LoVo (cell line): ENCODE measurements at regions not wholly inside any gene's neighbourhood (a gene's known extent, or its start where the extent isn't known, plus 50 kb on each side); places are given as distances from the start of the nearest gene placed in this dataset.
A peak's percentile ranks its signal among the peaks of the same experiment; 100 is the strongest.

ENCODE experiments used
- DNase-seq: peaks from one replicate; pipeline ENCODE4 v3.0.0-alpha.2; 2016; ENCODE audit warnings: low spot score

DNA sequence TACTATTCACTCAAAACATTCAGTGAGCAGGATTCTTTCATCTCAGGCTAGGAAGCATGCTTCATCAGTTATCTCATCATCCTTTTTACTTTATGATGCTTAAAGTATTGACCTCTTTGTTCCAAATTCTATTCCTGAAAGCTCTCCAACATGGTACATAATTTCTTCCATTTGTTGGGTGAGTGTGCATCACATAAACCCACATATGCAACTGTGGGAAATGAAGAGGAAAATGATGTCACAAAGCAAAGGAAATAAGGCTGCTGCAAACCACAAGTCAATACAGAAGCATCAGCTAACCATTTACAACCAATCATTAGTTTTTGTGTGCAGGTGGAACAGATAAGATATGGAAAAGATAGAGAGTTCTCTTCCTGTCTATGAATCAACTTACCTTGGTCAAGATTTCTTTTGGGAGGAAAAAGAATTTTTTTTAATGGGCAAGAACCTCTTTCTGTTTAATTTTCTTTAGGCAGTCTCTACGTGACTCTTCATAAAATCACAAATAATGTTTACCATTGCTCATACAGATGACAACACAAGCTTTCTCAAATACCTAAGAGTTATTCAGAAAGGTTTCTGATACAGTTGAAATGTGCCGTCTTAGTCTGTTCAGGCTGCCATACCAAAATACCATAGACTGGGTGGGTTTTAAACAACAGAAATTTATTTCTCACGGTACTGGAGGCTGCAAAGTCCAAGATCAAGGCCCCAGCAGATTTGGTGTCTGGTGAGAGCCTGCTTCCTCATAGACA is 259.9 kb downstream of the ADGRG6 start:
- DNase-seq = no peak

GRCh38 chr6:142562865-142563264 is 261.1 kb downstream of the ADGRG6 start:
- no peak for DNase-seq

GRCh38 chr6:142566628-142567396 is 265.0 kb downstream of the ADGRG6 start:
- peak; percentile 47 for DNase-seq

DNA sequence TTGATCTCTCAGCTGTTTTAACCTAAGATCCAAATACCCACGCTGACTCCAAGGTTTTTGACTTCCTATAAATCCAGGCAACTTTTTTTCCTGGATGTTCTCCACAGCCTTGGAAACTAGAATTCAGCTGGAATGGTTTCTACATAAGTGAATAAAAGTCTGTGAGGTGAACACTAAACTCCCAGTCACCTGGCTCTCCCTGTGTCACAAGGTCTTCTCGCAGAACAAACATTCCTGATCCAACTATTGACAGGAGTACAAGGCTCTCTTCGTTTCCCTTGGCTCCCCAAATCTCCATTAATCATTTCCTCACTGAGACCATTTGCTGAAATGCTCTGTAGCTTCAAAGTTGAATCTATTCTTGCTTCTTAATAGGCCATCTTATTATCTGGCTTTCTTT is 265.7 kb downstream of the ADGRG6 start:
- no peak for DNase-seq

DNA sequence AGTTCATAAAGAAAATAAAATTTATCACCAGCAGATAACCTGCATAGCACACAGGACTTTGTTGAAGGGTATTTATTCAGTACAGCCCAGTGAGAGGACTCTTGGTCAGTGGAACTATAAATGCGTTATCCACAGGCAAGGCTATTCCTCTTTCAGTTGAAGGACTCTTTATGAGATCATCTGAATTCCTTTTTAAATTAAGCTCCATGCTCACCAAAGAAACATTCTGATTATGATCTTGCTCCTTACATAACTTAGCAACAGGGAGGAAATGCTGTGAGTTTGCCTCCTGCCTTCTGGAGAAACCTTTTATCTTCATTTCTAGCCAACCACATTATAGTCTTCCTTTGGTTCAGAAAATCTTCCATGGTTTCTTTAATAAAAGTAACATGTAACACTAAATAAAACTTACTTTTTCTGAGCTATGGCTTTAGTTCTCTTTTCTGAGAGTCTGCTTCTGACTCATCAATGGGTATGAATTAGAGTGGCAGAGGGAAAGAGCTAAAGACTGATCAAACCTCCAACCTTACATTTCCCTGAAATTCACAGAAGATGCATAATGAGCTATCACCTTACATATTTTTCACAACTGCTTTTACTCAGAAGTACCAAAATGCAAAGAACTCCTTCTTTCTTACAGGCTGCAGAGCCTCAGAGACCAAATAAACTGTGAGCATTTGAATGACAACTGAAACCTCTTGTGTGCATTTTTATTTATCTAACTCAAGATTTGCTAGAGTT is 267.2 kb downstream of the ADGRG6 start:
- no peak for DNase-seq

DNA sequence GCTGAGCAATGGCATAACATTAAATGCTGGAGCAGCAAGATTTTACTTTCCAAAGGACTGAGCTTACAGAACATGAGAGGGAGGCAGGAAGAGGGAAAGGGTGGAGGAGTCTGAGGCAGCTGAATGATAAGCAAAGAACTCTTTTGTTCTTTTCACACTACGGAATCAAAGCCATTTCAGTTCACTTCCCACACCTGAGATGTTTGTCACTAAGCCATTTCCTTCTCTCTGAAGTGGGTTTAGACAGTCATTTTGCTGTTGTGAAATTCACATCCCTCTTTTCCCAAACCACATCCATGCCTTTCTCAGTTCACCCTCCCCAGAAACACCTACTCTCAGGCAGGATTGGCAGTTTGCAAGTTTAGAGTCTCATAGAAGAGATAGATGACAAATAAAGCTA is 267.9 kb downstream of the ADGRG6 start:
- no peak for DNase-seq

- DNase-seq = no peak
Measured at GRCh38 chr6:142570221-142570671, 268.4 kb downstream of the ADGRG6 start.

- DNase-seq = no peak
Measured at GRCh38 chr6:142592876-142593275, 291.1 kb downstream of the ADGRG6 start.

DNA sequence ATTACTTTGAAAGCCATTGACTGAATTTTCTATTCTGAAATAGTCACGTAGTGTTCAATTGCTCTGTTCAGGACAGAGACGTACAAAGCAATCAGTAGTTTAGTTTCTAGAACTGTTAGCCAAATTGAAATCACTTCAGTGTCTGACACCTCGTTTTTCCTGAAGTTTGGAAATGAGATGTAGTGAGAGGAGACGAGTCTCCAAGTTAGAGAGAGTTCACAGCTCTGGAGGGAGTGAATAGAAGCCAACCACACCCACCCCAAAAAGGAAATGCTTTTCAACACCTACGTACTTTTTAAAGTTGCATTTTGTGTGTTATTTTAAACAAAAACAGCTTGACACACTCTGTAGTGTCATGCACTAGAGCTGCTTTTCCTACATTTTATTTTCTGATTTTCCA is 296.0 kb downstream of the ADGRG6 start:
- DNase-seq = no peak

DNA sequence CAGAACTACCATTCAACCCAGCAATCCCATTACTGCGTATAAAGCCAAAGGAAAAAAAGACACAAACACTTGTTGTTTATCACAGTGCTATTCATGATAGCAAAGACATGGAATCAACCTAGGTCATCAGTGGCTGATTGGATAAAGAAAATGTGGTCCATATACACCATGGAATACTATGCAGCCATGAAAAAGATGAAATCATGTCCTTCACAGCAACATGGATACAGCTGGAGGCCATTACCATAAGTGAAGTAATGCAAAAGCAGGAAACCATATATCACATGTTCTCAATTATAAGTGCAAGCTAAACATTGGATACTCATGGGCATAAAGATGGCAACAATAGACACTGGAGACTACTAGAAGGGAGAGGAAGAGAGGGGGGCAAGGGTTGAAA is 299.6 kb downstream of the ADGRG6 start:
- no peak for DNase-seq

GRCh38 chr6:142602972-142603371 is 301.2 kb downstream of the ADGRG6 start:
- DNase-seq = no peak

DNA sequence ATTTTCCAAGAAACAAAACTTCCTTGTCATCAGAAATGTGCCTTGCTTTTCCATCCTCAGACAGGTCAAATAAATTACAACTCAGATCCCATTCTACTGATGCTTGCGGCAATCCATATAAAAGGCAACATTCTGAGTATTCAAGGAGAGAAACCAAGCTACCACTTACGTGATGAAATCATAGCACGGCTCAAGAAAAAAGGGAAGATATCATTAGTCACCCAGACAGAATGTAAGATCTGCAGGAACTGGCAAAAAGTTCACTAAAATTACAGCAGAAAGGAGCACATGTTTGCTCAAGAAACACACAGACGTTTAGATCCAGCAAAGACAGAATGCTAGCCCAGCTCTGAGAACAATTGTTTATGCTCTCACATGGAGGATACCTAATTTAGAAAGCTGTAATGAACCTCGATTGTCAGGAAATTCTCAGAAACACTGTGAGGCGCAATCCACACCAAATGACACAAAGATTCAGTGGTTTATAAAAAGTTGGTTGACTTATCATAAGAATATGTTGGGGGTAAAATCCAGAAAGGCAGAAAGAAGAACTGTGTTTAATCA is 304.2 kb downstream of the ADGRG6 start:
- no peak for DNase-seq

GRCh38 chr6:142612956-142613355 is 311.1 kb downstream of the ADGRG6 start:
- DNase-seq = no peak

- DNase-seq = no peak
Measured at GRCh38 chr6:142613981-142614380, 312.2 kb downstream of the ADGRG6 start.

GRCh38 chr6:142617158-142617557 is 315.4 kb downstream of the ADGRG6 start:
- no peak for DNase-seq

- no peak for DNase-seq
Measured at GRCh38 chr6:142621822-142622221, 320.0 kb downstream of the ADGRG6 start.

DNA sequence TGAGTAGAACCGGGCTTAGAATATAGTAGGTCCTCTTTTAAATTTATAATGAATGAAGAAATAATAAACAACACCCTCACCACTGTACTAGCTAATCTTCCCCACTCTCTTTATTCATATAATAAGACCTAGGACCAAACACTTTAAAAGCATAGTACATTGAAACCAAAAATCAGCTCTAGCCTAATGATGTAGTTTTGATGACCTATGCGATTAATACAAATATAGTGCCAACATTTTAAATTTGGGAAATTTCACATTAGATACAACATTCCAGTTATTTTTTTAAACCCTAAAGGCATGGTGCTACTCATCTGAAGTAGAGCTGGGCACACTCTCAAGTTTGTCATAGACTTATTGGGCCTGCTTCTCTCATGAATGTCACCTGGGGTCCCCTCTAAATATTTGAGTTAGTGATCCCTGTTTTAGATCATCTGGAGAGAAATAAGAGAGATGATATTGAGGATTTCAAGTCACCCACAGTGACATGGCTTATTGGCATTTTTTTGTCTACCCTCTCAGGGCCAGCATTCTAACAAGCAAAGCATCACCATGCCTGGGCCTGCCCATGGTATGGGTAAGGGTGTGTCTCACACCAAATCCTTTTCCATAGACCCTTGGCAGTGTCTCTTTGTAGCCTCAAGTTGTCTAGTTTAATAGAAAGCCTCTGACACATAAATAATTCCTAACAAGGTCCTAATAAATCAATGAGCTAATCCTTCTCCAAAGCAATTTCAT is 319.8 kb downstream of the HIVEP2 start:
- no peak for DNase-seq

GRCh38 chr6:142627474-142627873 is 317.5 kb downstream of the HIVEP2 start:
- no peak for DNase-seq

DNA sequence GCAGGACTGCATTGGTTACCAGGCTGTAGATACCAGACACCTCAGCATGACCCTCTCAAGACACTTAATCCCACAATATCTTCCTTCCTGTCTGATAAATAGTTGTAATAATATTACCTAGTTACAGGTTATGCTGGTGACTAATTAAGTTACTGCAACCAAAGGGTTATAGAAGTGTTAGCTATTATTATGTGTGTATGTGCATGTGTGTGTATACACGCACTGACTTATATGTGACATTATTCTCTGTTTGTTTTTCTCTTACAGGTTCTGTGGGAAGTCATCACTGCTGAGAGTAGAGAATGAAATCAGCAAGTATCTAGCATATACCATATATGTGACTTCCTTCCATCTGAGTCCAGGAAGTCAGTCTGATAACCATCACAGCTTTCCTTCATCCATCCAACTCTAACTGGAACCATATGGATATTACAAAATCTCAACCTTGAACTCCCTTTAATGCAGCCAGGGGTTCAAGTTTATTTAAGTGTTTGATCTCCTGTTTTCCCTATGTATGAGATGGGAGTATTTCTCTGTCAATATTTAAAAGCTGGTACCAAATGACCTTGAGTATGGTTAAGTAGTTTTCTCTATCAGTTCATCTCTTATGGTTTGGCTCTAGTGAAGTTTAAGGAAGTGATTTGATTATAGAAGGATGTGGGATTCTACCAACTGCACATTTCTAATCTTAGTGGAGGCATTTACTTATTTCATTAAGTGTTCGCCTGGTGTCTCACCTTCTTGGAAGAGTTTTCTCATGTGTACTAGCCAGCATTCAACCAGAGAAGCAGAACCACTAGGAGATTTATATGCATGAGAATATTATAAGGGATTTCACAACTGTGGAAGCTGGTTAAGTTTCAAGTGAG is 313.2 kb downstream of the HIVEP2 start:
- no peak for DNase-seq

DNA sequence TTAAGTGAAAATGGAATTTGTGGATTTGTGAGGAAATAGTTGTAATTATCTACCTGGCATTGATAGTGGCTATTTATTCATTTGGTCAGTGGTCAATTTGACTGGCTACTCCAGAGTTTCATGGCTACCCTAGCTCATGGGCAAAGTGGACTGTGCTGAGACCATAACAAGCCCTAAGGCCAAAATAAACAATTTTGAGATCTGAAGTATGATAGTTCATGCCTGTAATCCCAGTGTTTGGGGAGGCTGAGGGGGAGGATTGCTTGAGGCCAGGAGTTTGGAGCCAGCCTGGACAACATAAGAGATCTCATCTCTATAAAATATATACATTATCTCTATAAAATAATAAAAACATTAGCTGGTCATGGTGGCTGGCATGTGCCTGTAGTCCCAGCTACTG is 311.7 kb downstream of the HIVEP2 start:
- no peak for DNase-seq

- DNase-seq = no peak
Measured at GRCh38 chr6:142635130-142635529, 309.8 kb downstream of the HIVEP2 start.
